Sciatic nerve (tissue), 2 donors: ENCODE measurements at regions not wholly inside any gene's neighbourhood (a gene's known extent, or its start where the extent isn't known, plus 50 kb on each side); places are given as distances from the start of the nearest gene placed in this dataset.
"Not testable (repeated sequence)": the region's sequence is repeated elsewhere in the genome, so short reads cannot be mapped to it uniquely, and the experiment has no call there.

Experiments used
- ATAC-seq: fragments of 200-7000 bp; cut with Tn5 transposase; one replicate; pipeline ENCODE4 v1.9.1; 2020; ENCODE audit warnings: mild to moderate bottlenecking, moderate library complexity
- DNase-seq: peaks from one replicate; pipeline ENCODE4 v3.0.0-alpha.2; 2020; ENCODE audit warnings: low spot score
- intact Hi-C: fragments of 100-400 bp; cut with DNase I; formaldehyde crosslinking; loops from one replicate; pipeline ENCODE4 v1.14.2; 2022
- donor health status: DM: no; HTN: no; CAD: no.
- donor health status: DM: no; HTN: no; CAD: no.

DNA sequence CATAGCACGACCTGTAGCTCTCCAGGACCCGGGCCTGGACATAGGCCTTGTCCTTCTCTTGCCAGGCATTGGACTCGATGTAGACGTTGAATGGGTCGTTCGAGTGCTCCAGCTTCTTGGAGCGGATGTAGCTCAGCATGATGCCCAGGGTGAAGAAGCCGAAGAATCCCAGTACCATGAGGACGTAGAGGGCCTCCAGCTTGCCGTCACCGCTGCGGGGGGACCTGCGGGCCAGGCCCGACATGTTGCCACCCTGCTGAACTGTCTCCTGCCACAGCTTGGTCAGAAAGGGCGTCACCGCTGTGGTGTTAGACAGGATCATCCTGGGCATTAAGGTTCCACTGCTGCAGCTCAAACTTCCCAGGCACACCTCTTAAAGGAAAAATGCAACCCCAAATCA lies 2702.1 kb upstream of the TPTE start:
- ATAC-seq, DNase-seq, intact Hi-C loops: not testable (repeated sequence)

DNA sequence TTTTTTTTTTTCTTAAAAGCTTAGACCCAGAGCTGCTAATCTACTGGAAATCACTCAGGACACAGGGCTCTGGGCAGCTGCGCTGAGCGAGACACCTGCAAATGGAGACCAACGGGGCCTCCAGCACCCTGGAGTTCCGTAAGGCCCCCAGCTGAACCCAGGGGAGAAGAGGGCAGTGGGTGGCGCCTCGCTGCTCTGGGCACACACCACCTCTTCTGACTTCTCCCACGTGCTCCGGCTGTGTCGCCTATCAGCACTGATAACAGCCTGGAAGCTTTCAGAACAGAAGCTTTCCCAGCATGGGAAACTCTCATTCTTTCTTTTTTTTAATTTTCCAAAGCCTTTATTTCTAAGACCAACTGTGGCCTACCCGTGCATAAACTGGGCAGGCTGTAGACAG lies 2695.8 kb upstream of the TPTE start:
- intact Hi-C loops, DNase-seq, ATAC-seq: not testable (repeated sequence)

DNA sequence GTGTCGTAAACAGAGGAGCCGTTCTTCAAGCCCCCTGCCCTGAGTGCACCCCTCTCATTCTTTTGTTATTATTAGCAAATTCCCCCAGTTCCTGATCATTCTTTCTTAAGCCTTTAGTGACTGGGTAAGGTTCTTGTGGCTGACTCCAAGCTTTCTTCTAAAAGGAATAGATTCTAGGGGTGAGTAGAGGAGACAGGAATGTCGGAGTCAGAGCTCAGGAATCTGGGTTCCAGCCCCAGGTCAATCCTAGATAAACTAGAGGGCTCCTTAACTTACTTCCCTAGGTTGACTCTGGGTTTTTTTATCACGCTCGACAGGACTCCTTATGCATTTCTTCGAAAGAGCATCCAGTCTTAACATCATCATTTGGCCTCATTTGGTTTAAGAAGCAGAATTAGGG lies 2695.2 kb upstream of the TPTE start:
- intact Hi-C loops, ATAC-seq, DNase-seq: not testable (repeated sequence)

DNA sequence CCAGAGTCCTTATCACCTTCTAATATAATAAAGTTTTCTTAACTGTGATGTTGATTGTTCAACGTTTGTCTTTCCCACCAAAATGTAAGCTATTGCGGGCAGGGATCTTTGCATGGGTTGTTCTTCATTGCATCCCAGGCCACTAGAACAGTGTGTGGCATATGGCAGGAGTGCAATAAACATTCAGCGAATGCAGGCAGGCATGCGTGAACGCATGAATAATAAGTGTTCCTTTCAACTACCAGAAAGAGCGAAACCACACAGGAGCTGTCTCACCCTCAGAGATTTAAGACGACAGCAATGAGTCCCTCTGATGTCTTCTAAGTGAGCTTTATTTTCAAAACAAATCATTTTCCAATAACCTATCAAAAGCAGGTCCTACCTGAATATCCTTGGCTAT lies 2693.1 kb upstream of the TPTE start:
- ATAC-seq, intact Hi-C loops, DNase-seq: not testable (repeated sequence)

DNA sequence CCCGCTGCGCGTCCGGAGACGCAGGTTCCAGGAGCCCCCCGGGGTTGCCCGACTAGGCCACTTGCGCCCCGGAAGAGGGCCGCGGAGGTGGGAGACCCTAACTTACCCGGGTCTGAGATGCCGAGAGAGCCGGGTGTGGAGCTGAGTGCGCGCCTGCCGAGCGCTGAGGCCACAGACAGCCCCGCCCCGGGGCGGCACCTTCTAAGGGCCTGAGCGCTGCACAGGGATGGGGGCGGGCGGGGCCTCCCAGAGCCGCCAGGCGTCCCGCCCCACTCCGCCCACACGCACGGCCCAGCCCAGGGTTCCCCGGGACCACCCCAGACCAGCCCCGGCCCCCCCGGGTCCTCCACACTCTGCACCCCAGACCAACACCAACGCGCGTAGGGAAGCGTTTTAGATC lies 2692.0 kb upstream of the TPTE start:
- intact Hi-C loops, DNase-seq: not testable (repeated sequence)
- peak; percentile 39 for ATAC-seq

DNA sequence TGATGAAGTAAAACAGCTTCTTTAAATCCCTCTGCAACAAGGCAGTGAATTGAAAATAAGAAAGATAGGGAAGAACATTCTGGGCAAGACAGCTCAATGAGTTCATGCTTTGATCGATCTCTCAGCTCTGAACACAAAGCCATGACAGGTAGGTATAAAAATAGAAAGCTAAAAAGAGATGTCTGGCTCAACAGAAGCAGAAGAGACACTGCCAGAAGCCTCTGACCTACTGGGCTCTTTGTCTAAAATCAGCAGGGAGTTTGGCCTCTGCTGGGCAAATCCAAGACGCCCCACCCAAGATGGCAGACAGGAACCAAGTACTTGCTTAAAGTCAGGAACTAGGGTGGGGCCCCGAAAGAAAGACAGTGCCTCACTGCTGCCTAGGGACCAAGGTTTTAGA lies 2684.1 kb upstream of the TPTE start:
- ATAC-seq, intact Hi-C loops, DNase-seq: not testable (repeated sequence)

DNA sequence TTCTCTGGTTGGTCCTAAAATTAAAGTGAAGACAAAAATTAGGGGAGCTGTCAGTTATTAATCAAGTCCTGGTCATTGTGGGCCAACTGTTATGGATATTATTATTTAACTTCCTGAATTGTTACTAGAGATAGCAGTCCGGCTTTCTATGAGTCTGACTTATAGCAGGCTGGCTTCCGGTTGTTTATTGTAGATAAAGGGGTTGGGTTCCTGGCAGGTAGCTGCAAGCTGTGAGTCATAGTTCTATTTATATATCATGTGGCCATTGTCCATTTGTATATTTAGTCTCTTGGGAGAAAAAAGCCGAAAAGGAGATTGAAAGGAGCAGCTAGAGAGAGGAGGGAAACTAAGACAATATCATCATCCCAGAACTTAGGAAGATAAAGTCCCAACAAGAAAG lies 2668.0 kb upstream of the TPTE start:
- DNase-seq, ATAC-seq, intact Hi-C loops: not testable (repeated sequence)

DNA sequence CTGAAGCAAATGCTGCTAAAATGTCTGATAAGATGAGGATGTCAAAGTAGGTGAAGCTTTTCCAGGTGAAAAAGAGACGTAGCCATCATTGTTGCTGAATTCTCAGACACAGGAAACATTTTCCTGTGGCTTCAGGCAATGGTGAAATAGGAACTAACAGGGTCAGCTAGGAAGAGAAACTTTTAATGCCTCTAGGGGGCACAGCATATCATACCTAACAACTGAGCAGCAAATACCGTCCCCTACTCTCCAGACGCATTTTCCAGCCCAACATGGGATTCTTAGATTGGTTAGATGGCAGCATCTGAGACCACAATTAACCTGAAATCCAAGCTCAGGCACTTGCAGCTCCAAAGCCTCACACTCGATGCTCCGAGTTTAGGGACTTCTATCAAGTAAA lies 2667.5 kb upstream of the TPTE start:
- ATAC-seq, DNase-seq, intact Hi-C loops: not testable (repeated sequence)
